ENCODE measurements at regions not wholly inside any gene's neighbourhood (a gene's known extent, or its start where the extent isn't known, plus 50 kb on each side); places are given as distances from the start of the nearest gene placed in this dataset.
"Not testable (repeated sequence)": the region's sequence is repeated elsewhere in the genome, so short reads cannot be mapped to it uniquely, and the experiment has no call there.

- DNase-seq (ENCODE audit: low spot score): no peak
Observed at GRCh38 chr15:57881361-57881760, 174.8 kb downstream of the POLR2M start.

GRCh38 chr15:57881972-57882371 lies 175.5 kb downstream of the POLR2M start:
- DNase-seq (ENCODE audit: low spot score): no peak

GRCh38 chr15:57883701-57884100 lies 177.2 kb downstream of the POLR2M start:
- no peak for DNase-seq (ENCODE audit: low spot score)

- no peak for DNase-seq (ENCODE audit: low spot score)
Observed at GRCh38 chr15:57884936-57885335, 178.4 kb downstream of the POLR2M start.

GRCh38 chr15:57885435-57885834 lies 178.9 kb downstream of the POLR2M start:
- no peak for DNase-seq (ENCODE audit: low spot score)

- no peak for DNase-seq (ENCODE audit: low spot score)
Observed at GRCh38 chr15:57887825-57888224, 177.7 kb downstream of the ALDH1A2 start.

GRCh38 chr15:57890351-57890750 lies 175.2 kb downstream of the ALDH1A2 start:
- DNase-seq (ENCODE audit: low spot score): no peak

GRCh38 chr15:57890878-57891277 lies 174.6 kb downstream of the ALDH1A2 start:
- no peak for DNase-seq (ENCODE audit: low spot score)

- no peak for DNase-seq (ENCODE audit: low spot score)
Observed at GRCh38 chr15:57892181-57892580, 173.3 kb downstream of the ALDH1A2 start.

- DNase-seq (ENCODE audit: low spot score): no peak
Observed at GRCh38 chr15:57893040-57893439, 172.5 kb downstream of the ALDH1A2 start.

GRCh38 chr15:57895291-57895690 lies 170.2 kb downstream of the ALDH1A2 start:
- no peak for DNase-seq (ENCODE audit: low spot score)

GRCh38 chr15:57896114-57896513 lies 169.4 kb downstream of the ALDH1A2 start:
- no peak for DNase-seq (ENCODE audit: low spot score)

GRCh38 chr15:57896899-57897298 lies 168.6 kb downstream of the ALDH1A2 start:
- DNase-seq (ENCODE audit: low spot score): not testable (repeated sequence)

- no peak for DNase-seq (ENCODE audit: low spot score)
Observed at GRCh38 chr15:57897870-57898269, 167.6 kb downstream of the ALDH1A2 start.

GRCh38 chr15:57902155-57902554 lies 163.4 kb downstream of the ALDH1A2 start:
- no peak for DNase-seq (ENCODE audit: low spot score)

Data from cerebellar cortex (tissue), 1 donor.